PC-9 (cell line): ENCODE measurements at regions not wholly inside any gene's neighbourhood (a gene's known extent, or its start where the extent isn't known, plus 50 kb on each side); places are given as distances from the start of the nearest gene placed in this dataset.

Source experiments
- BruUV-seq: library from RNA; stranded (reverse); fragments of 400-500 nt; replicated peaks from 2 replicates; lab custom pipeline; 2021; lab: Mats Ljungman, UMichigan
- CTCF ChIA-PET: fragments of 300-600 bp; sonication (Branson Sonifier 250); formaldehyde crosslinking; loops from one replicate; lab custom pipeline; 2022; ENCODE audit warnings: antibody characterized with exemption; lab: Charles Lee
- POLR2A ChIA-PET: fragments of 300-600 bp; sonication (Branson Sonifier 250); formaldehyde crosslinking; loops from one replicate; lab custom pipeline; 2022; ENCODE audit warnings: antibody characterized with exemption; ENCODE audit not compliant: unreplicated experiment; lab: Charles Lee
- DNase-seq, 2 experiments: peaks; one replicate each; pipeline versions ENCODE4 v3.0.0 to v3.0.0-alpha.2; 2015 to 2022; ENCODE audit warnings: mixed read lengths in 1 of 2
- H2AFZ ChIP-seq: fragments of 200-600 bp; sonication (generic); 2 replicates; pipeline ENCODE4 v1.8.1; 2017; ENCODE audit warnings: antibody characterized with exemption
- H3F3A ChIP-seq: fragments of 200-600 bp; sonication (generic); 2 replicates; pipeline ENCODE4 v1.8.1; 2017; ENCODE audit warnings: antibody characterized with exemption, mild to moderate bottlenecking, low read depth; ENCODE audit not compliant: insufficient read depth
- H3K27ac ChIP-seq: fragments of 200-600 bp; sonication (generic); 2 replicates; pipeline ENCODE4 v1.6.1; 2016; ENCODE audit warnings: mixed run types
- H3K27me3 ChIP-seq: fragments of 200-600 bp; sonication (generic); 2 replicates; pipeline ENCODE4 v1.6.1; 2016; ENCODE audit warnings: low read depth, mixed run types; ENCODE audit not compliant: insufficient read depth
- H3K36me3 ChIP-seq: fragments of 200-600 bp; sonication (generic); 2 replicates; pipeline ENCODE4 v1.6.1; 2016; ENCODE audit warnings: low read depth, mixed run types
- H3K4me1 ChIP-seq: fragments of 200-600 bp; sonication (generic); replicated peaks from 2 replicates; pipeline ENCODE4 v1.6.1; 2016; ENCODE audit warnings: mixed run types; ENCODE audit not compliant: insufficient read depth
- H3K4me2 ChIP-seq: fragments of 200-600 bp; sonication (generic); 2 replicates; pipeline ENCODE4 v1.6.1; 2017; ENCODE audit warnings: mixed run types
- H3K4me3 ChIP-seq: fragments of 200-600 bp; sonication (generic); 2 replicates; pipeline ENCODE4 v1.6.1; 2016; ENCODE audit warnings: mixed run types
- H3K79me2 ChIP-seq: fragments of 200-600 bp; sonication (generic); 2 replicates; pipeline ENCODE4 v1.6.1; 2017; ENCODE audit warnings: low read depth, mixed run types
- H3K9me2 ChIP-seq: fragments of 200-600 bp; sonication (generic); 2 replicates; pipeline ENCODE4 v1.8.1; 2017; ENCODE audit warnings: mild to moderate bottlenecking; ENCODE audit not compliant: insufficient read depth
- H3K9me3 ChIP-seq: fragments of 200-600 bp; sonication (generic); 2 replicates; pipeline ENCODE4 v1.8.1; 2016; ENCODE audit warnings: low read depth; ENCODE audit not compliant: insufficient read depth
- H4K20me1 ChIP-seq: fragments of 200-600 bp; sonication (generic); 2 replicates; pipeline ENCODE4 v1.8.1; 2017; ENCODE audit not compliant: insufficient read depth
- EZH2 ChIP-seq: fragments of 200-600 bp; sonication (generic); IDR thresholded peaks from 2 replicates; pipeline ENCODE4 v1.8.0; 2017; ENCODE audit warnings: antibody characterized with exemption, low read depth
- intact Hi-C: fragments of 100-400 bp; cut with micrococcal nuclease; formaldehyde crosslinking; loops from one replicate; pipeline ENCODE4 v1.10.0; 2022; ENCODE audit not compliant: unreplicated experiment
- TF ChIP-seq, protein P1 (sequence below): fragments of 200-600 bp; sonication (generic); conservative IDR thresholded peaks from 2 replicates; pipeline ENCODE4 v1.6.1; 2017; ENCODE audit warnings: mixed run types, antibody characterized with exemption, mild to moderate bottlenecking, moderate library complexity

- Histone ChIP-seq H3K4me2 (no peak overlapping the region), H3K36me3 (no peaks in the 10 kb centered on the region), H3K4me3 (no peak overlapping the region), H3K27me3 (peaks cover 17% of the 10 kb centered on the region; the same call in 1 of the 2 replicates), H3F3A (no peaks in the 10 kb centered on the region), H3K4me1 (no peaks in the 10 kb centered on the region), H3K27ac (no peak overlapping the region), H3K79me2 (no peaks in the 10 kb centered on the region), H2AFZ (no peak overlapping the region), H3K9me3 (no peaks in the 10 kb centered on the region), H3K9me2 (no peaks in the 10 kb centered on the region), H4K20me1 (no peaks in the 10 kb centered on the region)
- ChIA-PET CTCF (no interaction called here), POLR2A (no interaction called here)
- no TSS peak for BruUV-seq
- TF ChIP-seq, protein P1, sequence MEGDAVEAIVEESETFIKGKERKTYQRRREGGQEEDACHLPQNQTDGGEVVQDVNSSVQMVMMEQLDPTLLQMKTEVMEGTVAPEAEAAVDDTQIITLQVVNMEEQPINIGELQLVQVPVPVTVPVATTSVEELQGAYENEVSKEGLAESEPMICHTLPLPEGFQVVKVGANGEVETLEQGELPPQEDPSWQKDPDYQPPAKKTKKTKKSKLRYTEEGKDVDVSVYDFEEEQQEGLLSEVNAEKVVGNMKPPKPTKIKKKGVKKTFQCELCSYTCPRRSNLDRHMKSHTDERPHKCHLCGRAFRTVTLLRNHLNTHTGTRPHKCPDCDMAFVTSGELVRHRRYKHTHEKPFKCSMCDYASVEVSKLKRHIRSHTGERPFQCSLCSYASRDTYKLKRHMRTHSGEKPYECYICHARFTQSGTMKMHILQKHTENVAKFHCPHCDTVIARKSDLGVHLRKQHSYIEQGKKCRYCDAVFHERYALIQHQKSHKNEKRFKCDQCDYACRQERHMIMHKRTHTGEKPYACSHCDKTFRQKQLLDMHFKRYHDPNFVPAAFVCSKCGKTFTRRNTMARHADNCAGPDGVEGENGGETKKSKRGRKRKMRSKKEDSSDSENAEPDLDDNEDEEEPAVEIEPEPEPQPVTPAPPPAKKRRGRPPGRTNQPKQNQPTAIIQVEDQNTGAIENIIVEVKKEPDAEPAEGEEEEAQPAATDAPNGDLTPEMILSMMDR: no peak
- no peak for TF ChIP-seq EZH2
- no peak for DNase-seq
- intact Hi-C loops: no loop called here
Measured at GRCh38 chr15:25597571-25597970, 158.7 kb upstream of the UBE3A start.

DNA sequence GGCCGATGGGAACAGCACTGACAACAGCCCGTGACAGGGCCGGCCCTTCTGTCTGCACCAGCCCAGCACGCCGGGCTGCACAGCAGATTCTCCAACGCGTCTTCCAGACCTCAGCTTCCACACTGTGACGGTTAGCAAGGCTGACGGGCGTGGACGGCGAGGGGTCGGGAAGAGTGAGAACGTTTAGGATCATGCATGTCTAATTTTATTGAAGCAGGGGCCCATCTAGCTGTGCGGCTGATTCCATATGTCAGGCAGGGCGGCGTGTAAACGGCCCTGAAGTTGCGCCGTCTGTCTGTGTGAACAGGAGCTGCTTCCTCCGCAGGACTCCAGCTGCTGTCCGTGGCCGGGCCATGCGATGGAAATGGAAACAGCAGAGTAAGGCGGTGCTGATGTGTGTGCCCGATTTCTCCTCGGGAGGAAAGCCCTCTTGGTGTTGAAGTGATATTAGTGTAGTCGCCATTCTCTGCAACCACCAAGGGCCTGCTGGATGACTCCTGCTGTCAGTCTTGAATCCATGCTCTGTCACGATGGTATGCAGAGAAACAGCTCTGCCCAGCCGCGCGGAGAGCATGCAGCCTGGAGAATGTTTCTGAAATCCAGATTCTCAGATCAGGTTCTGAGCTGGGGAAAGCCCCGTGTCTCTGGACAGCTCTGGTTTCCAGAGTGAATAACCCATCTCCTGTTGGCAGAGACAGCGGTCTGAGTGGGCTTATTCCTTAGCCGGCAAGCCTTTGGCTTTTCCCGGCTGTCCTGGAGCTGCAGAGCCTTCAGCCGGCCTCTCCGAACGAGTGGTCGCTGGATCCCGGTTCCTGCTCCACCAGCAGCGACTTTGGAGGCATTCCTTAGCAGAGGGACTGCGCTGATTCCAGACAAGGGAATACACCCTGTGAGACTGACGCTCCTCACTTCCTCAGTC, 158.1 kb upstream of the UBE3A start:
- Histone ChIP-seq H4K20me1 (no peaks in the 10 kb centered on the region), H3F3A (no peaks in the 10 kb centered on the region), H3K79me2 (no peaks in the 10 kb centered on the region), H3K27ac (no peak overlapping the region), H2AFZ (no peak overlapping the region), H3K27me3 (peaks cover 17% of the 10 kb centered on the region; the same call in 1 of the 2 replicates), H3K9me2 (no peaks in the 10 kb centered on the region), H3K4me2 (no peak overlapping the region), H3K36me3 (no peaks in the 10 kb centered on the region), H3K4me3 (no peak overlapping the region), H3K4me1 (no peaks in the 10 kb centered on the region), H3K9me3 (no peaks in the 10 kb centered on the region)
- CTCF ChIA-PET: no interaction called here
- no peak for DNase-seq
- POLR2A ChIA-PET: no interaction called here
- no TSS peak for BruUV-seq
- intact Hi-C loops: no loop called here
- TF ChIP-seq, protein P1: no peak
- no peak for TF ChIP-seq EZH2

DNA sequence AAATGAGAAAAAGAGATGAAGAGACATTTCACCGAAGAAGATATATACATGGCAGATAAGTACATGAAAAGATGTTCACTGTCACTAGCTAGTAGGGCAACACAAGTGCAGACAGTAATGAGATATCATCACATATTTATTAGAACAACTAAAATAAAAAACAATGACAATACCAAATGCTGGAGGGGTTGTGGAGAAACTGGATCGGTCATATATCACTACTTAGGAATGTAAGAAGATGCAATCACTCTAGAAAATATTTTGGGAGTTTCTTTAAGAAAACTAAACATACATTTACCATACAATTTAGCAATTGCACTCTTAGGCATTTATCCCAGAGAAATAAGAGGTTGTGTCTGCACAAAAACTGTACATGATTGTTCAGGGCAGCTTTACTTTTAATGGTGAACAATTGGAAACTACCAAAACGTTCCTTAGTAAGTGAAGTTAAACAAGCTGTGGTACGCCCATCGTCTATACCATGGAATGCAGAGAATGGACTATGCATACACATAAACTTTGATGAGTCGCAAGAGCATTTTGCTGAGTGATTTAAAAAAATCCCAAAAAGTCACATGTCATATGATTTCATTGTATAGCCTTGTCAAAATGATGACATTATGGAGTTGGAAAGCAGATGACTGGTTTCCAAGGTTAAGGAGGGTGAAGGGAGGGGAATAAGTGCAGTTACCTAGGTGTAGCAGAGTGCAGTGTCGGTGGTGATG, 149.0 kb upstream of the UBE3A start:
- Histone ChIP-seq H3K4me3 (no peak overlapping the region), H3K9me2 (no peaks in the 10 kb centered on the region), H3K9me3 (no peaks in the 10 kb centered on the region), H3F3A (no peaks in the 10 kb centered on the region), H3K27me3 (no peaks in the 10 kb centered on the region), H4K20me1 (no peaks in the 10 kb centered on the region), H3K27ac (no peak overlapping the region), H3K4me1 (no peaks in the 10 kb centered on the region), H3K4me2 (no peak overlapping the region), H2AFZ (no peak overlapping the region), H3K79me2 (no peaks in the 10 kb centered on the region), H3K36me3 (no peaks in the 10 kb centered on the region)
- intact Hi-C loops: no loop called here
- POLR2A ChIA-PET: no interaction called here
- CTCF ChIA-PET: no interaction called here
- no TSS peak for BruUV-seq
- TF ChIP-seq, protein P1: no peak
- no peak for TF ChIP-seq EZH2
- no peak for DNase-seq
